ENCODE measurements at regions not wholly inside any gene's neighbourhood (a gene's known extent, or its start where the extent isn't known, plus 50 kb on each side); places are given as distances from the start of the nearest gene placed in this dataset.

DNA sequence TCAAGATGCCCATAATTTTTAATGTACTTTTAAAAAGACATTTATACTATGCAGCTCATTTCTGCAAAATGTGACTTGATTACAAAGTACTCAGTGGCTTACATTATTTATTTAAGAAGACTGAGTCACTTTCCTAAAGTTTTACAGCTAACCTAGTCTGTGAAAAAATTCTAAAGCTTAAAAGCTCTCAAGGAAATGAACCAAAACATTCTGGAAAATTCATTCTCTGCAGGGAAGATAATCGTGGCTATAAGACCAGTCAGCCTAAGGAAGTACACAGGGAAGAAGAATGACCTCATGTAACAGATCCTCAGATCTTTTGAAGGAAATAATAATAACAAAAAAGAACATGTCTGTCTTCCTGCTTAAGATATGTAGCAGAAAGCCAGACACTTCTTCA is 232.1 kb upstream of the STK17B start:
- Histone ChIP-seq H3K4me3 (no peak overlapping the region), H3K4me1 (peaks cover 0 to 10% (median 0%) of the 10 kb centered on the region in 3 donors), H3K27ac (no peak overlapping the region), H3K9me3 (no peaks in the 10 kb centered on the region), H3K36me3 (no peaks in the 10 kb centered on the region), H3K27me3 (no peaks in the 10 kb centered on the region)
- WGBS, 2 donors: 4 to 18% methylated on average over 1 of the region's 1 CpG
- no peak for DNase-seq
- intact Hi-C loops (cut with DNase I): no loop called here
- no peak for TF ChIP-seq POLR2A (IDR thresholded peaks at IDR 0.05)

DNA sequence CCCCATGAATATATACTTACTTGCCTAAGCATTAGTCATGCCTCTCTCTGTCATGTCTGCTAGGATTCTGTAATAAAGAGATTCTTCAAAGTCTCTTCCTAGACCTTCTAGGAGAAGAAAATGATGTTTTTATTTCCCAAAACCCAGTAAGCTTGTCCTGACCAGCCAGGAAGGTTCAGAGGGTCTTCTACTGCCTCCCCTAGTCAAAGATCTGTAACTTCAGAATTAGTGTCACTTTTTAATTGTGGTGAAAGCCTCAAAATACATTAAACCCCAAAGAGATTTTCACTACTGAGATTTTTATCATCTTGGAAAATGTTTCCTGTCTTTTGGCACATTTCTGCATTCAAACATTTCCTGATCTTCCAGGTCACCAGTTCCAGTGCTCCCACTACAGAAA is 232.9 kb upstream of the STK17B start:
- Histone ChIP-seq H3K9me3 (no peaks in the 10 kb centered on the region), H3K27ac (no peak overlapping the region), H3K4me3 (no peak overlapping the region), H3K27me3 (no peaks in the 10 kb centered on the region), H3K4me1 (peaks cover 0 to 10% (median 0%) of the 10 kb centered on the region in 3 donors), H3K36me3 (no peaks in the 10 kb centered on the region)
- intact Hi-C loops (cut with DNase I): no loop called here
- DNase-seq: no peak
- TF ChIP-seq, protein P1, sequence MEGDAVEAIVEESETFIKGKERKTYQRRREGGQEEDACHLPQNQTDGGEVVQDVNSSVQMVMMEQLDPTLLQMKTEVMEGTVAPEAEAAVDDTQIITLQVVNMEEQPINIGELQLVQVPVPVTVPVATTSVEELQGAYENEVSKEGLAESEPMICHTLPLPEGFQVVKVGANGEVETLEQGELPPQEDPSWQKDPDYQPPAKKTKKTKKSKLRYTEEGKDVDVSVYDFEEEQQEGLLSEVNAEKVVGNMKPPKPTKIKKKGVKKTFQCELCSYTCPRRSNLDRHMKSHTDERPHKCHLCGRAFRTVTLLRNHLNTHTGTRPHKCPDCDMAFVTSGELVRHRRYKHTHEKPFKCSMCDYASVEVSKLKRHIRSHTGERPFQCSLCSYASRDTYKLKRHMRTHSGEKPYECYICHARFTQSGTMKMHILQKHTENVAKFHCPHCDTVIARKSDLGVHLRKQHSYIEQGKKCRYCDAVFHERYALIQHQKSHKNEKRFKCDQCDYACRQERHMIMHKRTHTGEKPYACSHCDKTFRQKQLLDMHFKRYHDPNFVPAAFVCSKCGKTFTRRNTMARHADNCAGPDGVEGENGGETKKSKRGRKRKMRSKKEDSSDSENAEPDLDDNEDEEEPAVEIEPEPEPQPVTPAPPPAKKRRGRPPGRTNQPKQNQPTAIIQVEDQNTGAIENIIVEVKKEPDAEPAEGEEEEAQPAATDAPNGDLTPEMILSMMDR (IDR thresholded peaks at IDR 0.05): no peak
- no peak for TF ChIP-seq POLR2A (IDR thresholded peaks at IDR 0.05)

DNA sequence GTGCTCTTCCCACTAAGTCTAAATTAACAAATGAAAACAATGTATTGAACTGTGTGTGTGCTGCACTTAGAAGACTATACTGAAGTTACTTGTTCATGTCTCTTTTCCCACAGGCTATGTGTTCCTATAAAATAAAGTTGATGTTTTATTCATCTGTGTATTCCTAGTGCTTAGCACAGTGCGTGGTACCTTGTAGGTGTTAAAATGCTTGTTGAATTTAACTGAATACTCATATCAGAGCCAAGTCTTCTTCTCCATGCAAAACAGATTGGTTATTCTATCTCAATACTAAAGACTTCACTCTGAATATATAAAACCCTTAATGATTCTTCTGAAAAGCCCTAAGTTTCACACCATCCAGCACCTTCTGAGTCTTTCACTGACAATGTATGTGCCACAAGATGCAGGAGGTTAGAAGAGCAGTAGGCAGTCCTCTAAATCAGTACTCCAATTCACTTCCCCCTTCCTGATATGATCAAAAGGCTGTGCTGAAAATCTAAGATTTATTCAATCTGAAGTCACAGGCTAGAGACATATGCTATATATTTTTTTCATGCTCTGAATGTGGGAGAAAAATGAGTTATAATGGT is 231.7 kb upstream of the CCDC150 start:
- H3K27me3 ChIP-seq: no peaks in the 10 kb centered on the region
- intact Hi-C loops (cut with DNase I): no loop called here
- H3K27ac ChIP-seq: no peak overlapping the region
- no peak for DNase-seq
- no peaks in the 10 kb centered on the region for H3K36me3 ChIP-seq
- 89 to 100% methylated on average over 1 of the region's 1 CpG for WGBS, 2 donors
- no peak for TF ChIP-seq POLR2A (IDR thresholded peaks at IDR 0.05)
- TF ChIP-seq, protein P1 (IDR thresholded peaks at IDR 0.05): no peak
- H3K4me1 ChIP-seq: no peaks in the 10 kb centered on the region
- H3K9me3 ChIP-seq: no peaks in the 10 kb centered on the region
- H3K4me3 ChIP-seq: no peak overlapping the region

DNA sequence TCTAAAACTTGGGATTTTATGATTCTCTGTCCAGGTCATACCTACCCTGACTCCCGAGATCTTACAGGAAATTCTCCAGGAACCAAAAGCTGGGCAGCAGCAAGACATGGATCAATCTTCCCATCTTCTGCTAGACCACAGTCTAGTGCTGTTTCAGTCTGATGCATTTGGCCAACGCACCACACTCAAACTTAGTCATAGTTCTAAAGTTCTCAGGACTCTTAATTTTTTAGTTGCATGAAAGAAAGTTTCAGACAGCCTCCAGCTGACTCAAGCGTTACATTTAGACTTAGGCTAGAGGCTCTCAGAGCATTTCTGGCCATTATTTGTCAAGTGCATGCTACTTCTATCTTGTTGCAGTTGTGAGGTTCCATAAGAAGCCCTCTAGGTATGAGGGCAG is 230.1 kb upstream of the CCDC150 start:
- Histone ChIP-seq H3K9me3 (no peaks in the 10 kb centered on the region), H3K4me3 (no peak overlapping the region), H3K36me3 (no peaks in the 10 kb centered on the region), H3K4me1 (no peaks in the 10 kb centered on the region), H3K27me3 (no peaks in the 10 kb centered on the region), H3K27ac (no peak overlapping the region)
- WGBS, 2 donors: 76 to 83% methylated on average over 3 of the region's 3 CpGs
- no peak for DNase-seq
- intact Hi-C loops (cut with DNase I): no loop called here
- TF ChIP-seq POLR2A (IDR thresholded peaks at IDR 0.05): no peak
- TF ChIP-seq, protein P1 (IDR thresholded peaks at IDR 0.05): no peak

DNA sequence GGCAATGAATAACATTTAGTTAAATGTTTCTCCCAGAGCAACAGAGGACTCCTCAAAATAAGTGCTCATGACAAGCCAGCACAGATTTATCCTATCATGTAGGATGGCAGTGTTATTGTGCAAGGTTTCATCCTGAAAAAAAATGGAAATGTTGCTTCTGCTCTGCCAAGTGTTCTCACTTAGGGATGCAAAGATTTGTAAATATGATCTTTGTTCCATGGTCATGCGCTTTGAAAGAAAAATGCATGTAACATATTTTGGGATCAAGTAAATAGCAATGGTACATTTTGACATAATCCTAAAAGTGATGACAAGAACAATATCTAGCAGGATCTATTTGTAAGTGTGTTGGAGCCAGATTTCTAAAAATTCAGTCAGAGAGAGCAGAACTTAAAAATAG is 229.5 kb upstream of the CCDC150 start:
- H3K27ac ChIP-seq: no peak overlapping the region
- intact Hi-C loops (cut with DNase I): no loop called here
- TF ChIP-seq, protein P1 (IDR thresholded peaks at IDR 0.05): no peak
- TF ChIP-seq POLR2A (IDR thresholded peaks at IDR 0.05): no peak
- no peaks in the 10 kb centered on the region for H3K27me3 ChIP-seq
- WGBS, 2 donors: 72 to 100% methylated on average over 1 of the region's 1 CpG
- no peaks in the 10 kb centered on the region for H3K36me3 ChIP-seq
- H3K4me3 ChIP-seq: no peak overlapping the region
- no peak for DNase-seq
- no peaks in the 10 kb centered on the region for H3K4me1 ChIP-seq
- H3K9me3 ChIP-seq: no peaks in the 10 kb centered on the region

DNA sequence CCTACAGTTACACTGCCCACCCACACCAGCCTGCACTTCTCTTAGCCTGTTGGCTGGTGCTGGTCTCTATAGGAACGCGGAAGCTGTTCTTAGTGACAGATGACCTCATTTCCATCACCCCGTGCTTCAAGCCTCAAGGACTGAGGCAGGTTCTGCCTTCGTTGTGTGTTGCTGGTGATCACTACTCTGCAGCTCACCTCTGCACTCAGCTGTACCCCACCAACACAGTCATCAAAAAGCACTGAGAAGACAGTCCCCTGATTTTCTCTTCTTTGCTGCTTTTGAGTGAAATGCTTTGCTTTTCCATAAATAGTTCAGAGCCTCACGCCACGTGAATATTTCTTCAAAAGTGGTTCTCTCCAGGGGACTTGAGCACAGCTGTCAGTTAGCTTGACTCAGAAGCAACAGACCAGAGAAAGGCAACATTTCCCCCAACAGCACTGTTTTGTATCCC is 225.7 kb upstream of the CCDC150 start:
- no peak overlapping the region for H3K27ac ChIP-seq
- TF ChIP-seq, protein P1 (IDR thresholded peaks at IDR 0.05): no peak
- TF ChIP-seq POLR2A (IDR thresholded peaks at IDR 0.05): no peak
- no peaks in the 10 kb centered on the region for H3K9me3 ChIP-seq
- no peaks in the 10 kb centered on the region for H3K4me1 ChIP-seq
- DNase-seq: no peak
- 61 to 83% methylated on average over 6 of the region's 6 CpGs for WGBS, 2 donors
- intact Hi-C loops (cut with DNase I): no loop called here
- H3K27me3 ChIP-seq: no peaks in the 10 kb centered on the region
- no peak overlapping the region for H3K4me3 ChIP-seq
- no peaks in the 10 kb centered on the region for H3K36me3 ChIP-seq
